Adrenal gland (tissue), 5 donors: ENCODE measurements at regions not wholly inside any gene's neighbourhood (a gene's known extent, or its start where the extent isn't known, plus 50 kb on each side); places are given as distances from the start of the nearest gene placed in this dataset.

Experiments
- POLR2A ChIP-seq, 2 donors: fragments of 450-650 bp; IDR thresholded peaks; one replicate each; pipeline ENCODE4 v1.6.1; 2017; ENCODE audit warnings: antibody characterized with exemption in 2 of 2, mild to moderate bottlenecking in 2 of 2, moderate library complexity in 1 of 2
- TF ChIP-seq, protein P1 (sequence below), 6 experiments: fragments of 450-650 bp in 4 of 6; fragments of 200-600 bp in 2 of 6; sonication (generic) in 1 of 6; IDR thresholded peaks; 1 replicate in 5 of 6; 2 replicates in 1 of 6; pipeline versions ENCODE4 v1.5.1 to v1.8.0; 2016 to 2021; ENCODE audit warnings: antibody characterized with exemption in 6 of 6, mild to moderate bottlenecking in 2 of 6, moderate library complexity in 1 of 6
- donor health status: DM: no; HTN: no; CAD: no.

DNA sequence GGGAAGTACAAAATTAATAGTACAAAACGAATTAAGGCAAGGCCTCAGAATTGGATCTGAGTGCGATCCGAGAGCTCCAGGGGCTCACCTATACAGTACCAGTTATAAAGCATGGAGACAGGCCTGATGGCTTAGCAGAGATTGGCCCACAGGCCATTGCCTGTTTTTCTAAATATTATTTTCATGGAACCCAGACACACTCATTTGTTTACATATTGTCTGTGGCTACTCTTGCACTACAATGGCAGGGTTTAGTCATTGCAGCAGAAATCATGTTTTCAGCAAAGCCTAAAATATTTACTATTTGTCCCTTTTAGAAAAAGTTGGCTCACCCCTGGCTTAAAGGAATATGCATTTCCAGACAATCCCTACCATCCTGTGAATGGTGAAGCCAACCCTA lies 578.9 kb downstream of the PLPP3 start:
- TF ChIP-seq, protein P1, sequence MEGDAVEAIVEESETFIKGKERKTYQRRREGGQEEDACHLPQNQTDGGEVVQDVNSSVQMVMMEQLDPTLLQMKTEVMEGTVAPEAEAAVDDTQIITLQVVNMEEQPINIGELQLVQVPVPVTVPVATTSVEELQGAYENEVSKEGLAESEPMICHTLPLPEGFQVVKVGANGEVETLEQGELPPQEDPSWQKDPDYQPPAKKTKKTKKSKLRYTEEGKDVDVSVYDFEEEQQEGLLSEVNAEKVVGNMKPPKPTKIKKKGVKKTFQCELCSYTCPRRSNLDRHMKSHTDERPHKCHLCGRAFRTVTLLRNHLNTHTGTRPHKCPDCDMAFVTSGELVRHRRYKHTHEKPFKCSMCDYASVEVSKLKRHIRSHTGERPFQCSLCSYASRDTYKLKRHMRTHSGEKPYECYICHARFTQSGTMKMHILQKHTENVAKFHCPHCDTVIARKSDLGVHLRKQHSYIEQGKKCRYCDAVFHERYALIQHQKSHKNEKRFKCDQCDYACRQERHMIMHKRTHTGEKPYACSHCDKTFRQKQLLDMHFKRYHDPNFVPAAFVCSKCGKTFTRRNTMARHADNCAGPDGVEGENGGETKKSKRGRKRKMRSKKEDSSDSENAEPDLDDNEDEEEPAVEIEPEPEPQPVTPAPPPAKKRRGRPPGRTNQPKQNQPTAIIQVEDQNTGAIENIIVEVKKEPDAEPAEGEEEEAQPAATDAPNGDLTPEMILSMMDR (IDR thresholded peaks at IDR 0.05) = no peak
- no peak for TF ChIP-seq POLR2A (IDR thresholded peaks at IDR 0.05)
